CD4-positive, alpha-beta memory T cell (primary cell): ENCODE measurements at regions not wholly inside any gene's neighbourhood (a gene's known extent, or its start where the extent isn't known, plus 50 kb on each side); places are given as distances from the start of the nearest gene placed in this dataset.

Experiments
- CTCF ChIA-PET: fragments of 350-600 bp; sonication (Branson Sonifier 250); formaldehyde crosslinking; loops from one replicate; lab custom pipeline; 2021; ENCODE audit warnings: inconsistent platforms; ENCODE audit not compliant: partially characterized antibody; lab: Charles Lee
- POLR2A ChIA-PET: fragments of 350-600 bp; sonication (Branson Sonifier 250); formaldehyde crosslinking; loops from one replicate; lab custom pipeline; 2021; ENCODE audit not compliant: partially characterized antibody; lab: Charles Lee
- DNase-seq, 5 donors: peaks; one replicate each; pipeline versions ENCODE4 v3.0.0 to v3.0.0-alpha.2; 2020 to 2022; ENCODE audit warnings: mixed read lengths in 1 of 5
- H3K27ac ChIP-seq: one replicate; pipeline ENCODE4 v1.7.0; 2013; ENCODE audit warnings: low read depth, low read length
- H3K27me3 ChIP-seq: 2 replicates; pipeline ENCODE4 v1.7.0; 2013; ENCODE audit warnings: mild to moderate bottlenecking, low read length, moderate library complexity; ENCODE audit not compliant: insufficient read depth
- H3K36me3 ChIP-seq: 2 replicates; pipeline ENCODE4 v1.7.0; 2013; ENCODE audit warnings: mild to moderate bottlenecking, low read length, moderate library complexity; ENCODE audit not compliant: insufficient read depth
- H3K4me1 ChIP-seq: 2 replicates; pipeline ENCODE4 v1.7.0; 2013; ENCODE audit warnings: mild to moderate bottlenecking, low read length, moderate library complexity; ENCODE audit not compliant: insufficient read depth
- H3K4me3 ChIP-seq, 2 donors: one replicate each; pipeline ENCODE4 v1.7.0; 2013; ENCODE audit warnings: low read length in 2 of 2, mild to moderate bottlenecking in 1 of 2
- H3K9me3 ChIP-seq, 2 donors: one replicate each; pipeline ENCODE4 v1.7.0; 2013; ENCODE audit warnings: low read length in 2 of 2, control low read depth in 1 of 2; ENCODE audit not compliant: control insufficient read depth in 1 of 2
- H3K27ac Mint-ChIP-seq, 7 donors: one replicate each; pipeline ENCODE4 v1.8.0; 2020 to 2021; ENCODE audit warnings: mixed read lengths in 7 of 7, mild to moderate bottlenecking in 6 of 7, inconsistent platforms in 3 of 7, moderate library complexity in 3 of 7
- H3K27me3 Mint-ChIP-seq, 2 donors: one replicate each; pipeline ENCODE4 v1.8.0; 2020 to 2021; ENCODE audit warnings: mixed read lengths in 2 of 2
- H3K36me3 Mint-ChIP-seq, 2 donors: one replicate each; pipeline ENCODE4 v1.8.0; 2020 to 2021; ENCODE audit warnings: mixed read lengths in 2 of 2, inconsistent platforms in 1 of 2, mild to moderate bottlenecking in 1 of 2
- H3K4me1 Mint-ChIP-seq, 4 donors: one replicate each; pipeline ENCODE4 v1.8.0; 2020 to 2021; ENCODE audit warnings: mixed read lengths in 4 of 4, mild to moderate bottlenecking in 1 of 4
- H3K4me3 Mint-ChIP-seq, 8 donors: one replicate each; pipeline ENCODE4 v1.8.0; 2020 to 2021; ENCODE audit warnings: mixed read lengths in 8 of 8, mild to moderate bottlenecking in 7 of 8, moderate library complexity in 6 of 8, inconsistent platforms in 3 of 8
- H3K9me3 Mint-ChIP-seq, 8 donors: one replicate each; pipeline ENCODE4 v1.8.0; 2020 to 2021; ENCODE audit warnings: mixed read lengths in 8 of 8, mild to moderate bottlenecking in 5 of 8, inconsistent platforms in 3 of 8, moderate library complexity in 1 of 8
- intact Hi-C: fragments of 100-400 bp; cut with micrococcal nuclease; formaldehyde crosslinking; loops from one replicate; pipeline ENCODE4 v1.15.1; 2023

GRCh38 chr1:173100476-173101107, 49.9 kb upstream of the TNFSF18 start:
- H3K4me3 Mint-ChIP-seq, result no peak overlapping the region
- no peaks in the 10 kb centered on the region for H3K27me3 ChIP-seq
- H3K27me3 Mint-ChIP-seq, result no peaks in the 10 kb centered on the region
- CTCF ChIA-PET, result no interaction called here
- H3K9me3 Mint-ChIP-seq, result peaks cover 0 to 19% (median 10%) of the 10 kb centered on the region in 8 donors
- no peak overlapping the region for H3K4me3 ChIP-seq
- H3K4me1 ChIP-seq, result no peaks in the 10 kb centered on the region
- H3K27ac ChIP-seq, result no peak overlapping the region
- H3K9me3 ChIP-seq, result peaks cover 0 to 5% of the 10 kb centered on the region in 2 donors
- peaks cover 0 to 2% of the 10 kb centered on the region in 2 donors for H3K36me3 Mint-ChIP-seq
- H3K27ac Mint-ChIP-seq, result no peak overlapping the region
- intact Hi-C loops, result no loop called here
- POLR2A ChIA-PET, result no interaction called here
- DNase-seq, result no peak
- no peaks in the 10 kb centered on the region for H3K4me1 Mint-ChIP-seq
- no peaks in the 10 kb centered on the region for H3K36me3 ChIP-seq
